ENCODE measurements at regions not wholly inside any gene's neighbourhood (a gene's known extent, or its start where the extent isn't known, plus 50 kb on each side); places are given as distances from the start of the nearest gene placed in this dataset.

DNA sequence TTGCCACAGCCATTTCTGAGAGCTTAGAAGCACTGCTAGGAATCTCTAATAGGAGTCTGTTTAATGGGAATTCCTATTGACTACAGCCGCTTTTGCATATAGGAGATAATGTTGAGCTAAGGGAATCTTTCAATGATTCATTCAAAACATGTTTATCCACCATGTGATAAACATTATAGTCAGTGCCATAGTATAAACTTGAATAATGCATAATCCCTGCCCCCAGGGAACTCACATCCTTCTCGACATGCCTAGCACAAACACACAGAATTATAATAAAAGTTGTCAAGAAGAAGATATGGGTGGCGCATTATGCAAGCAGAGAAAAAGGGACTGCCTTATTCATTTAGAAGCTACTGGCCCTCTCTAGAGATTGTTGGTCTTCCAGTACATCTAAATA is 248.0 kb downstream of the DAD1 start:
- no peak overlapping the region for H3K9ac ChIP-seq (ENCODE audit: insufficient read length)
- 0 out of 2 replicates have a peak overlapping the region, but pooled peaks have one; percentile 34 for H3K27ac ChIP-seq
- TF ChIP-seq POLR2AphosphoS5 (IDR thresholded peaks at IDR 0.05; ENCODE audit: borderline replicate concordance, low read depth, low read length) (no peak), FOXP2 (optimal IDR thresholded peaks at IDR 0.05; ENCODE audit: control extremely low read depth, extremely low read length, insufficient read depth) (no peak), EZH2 (IDR thresholded peaks at IDR 0.05) (no peak)
- H3K36me3 ChIP-seq (ENCODE audit: insufficient read depth, low read length), result no peaks in the 10 kb centered on the region
- 0 out of 2 replicates have a peak, but pooled peaks cover 3% of the 10 kb centered on the region for H3K9me3 ChIP-seq (ENCODE audit: low read depth, low read length)
- peak; percentile 40 for DNase-seq (ENCODE audit: low read depth, low spot score)
- H3K4me3 ChIP-seq, result no peak overlapping the region

GRCh38 chr14:22338917-22339715 is 249.9 kb downstream of the DAD1 start:
- no peak overlapping the region for H3K4me3 ChIP-seq
- no peak for DNase-seq (ENCODE audit: low read depth, low spot score)
- no peaks in the 10 kb centered on the region for H3K36me3 ChIP-seq (ENCODE audit: insufficient read depth, low read length)
- no peak overlapping the region for H3K27ac ChIP-seq
- no peak for TF ChIP-seq EZH2 (IDR thresholded peaks at IDR 0.05)
- no peaks in the 10 kb centered on the region for H3K9me3 ChIP-seq (ENCODE audit: low read depth, low read length)
- H3K9ac ChIP-seq (ENCODE audit: insufficient read length), result no peak overlapping the region

DNA sequence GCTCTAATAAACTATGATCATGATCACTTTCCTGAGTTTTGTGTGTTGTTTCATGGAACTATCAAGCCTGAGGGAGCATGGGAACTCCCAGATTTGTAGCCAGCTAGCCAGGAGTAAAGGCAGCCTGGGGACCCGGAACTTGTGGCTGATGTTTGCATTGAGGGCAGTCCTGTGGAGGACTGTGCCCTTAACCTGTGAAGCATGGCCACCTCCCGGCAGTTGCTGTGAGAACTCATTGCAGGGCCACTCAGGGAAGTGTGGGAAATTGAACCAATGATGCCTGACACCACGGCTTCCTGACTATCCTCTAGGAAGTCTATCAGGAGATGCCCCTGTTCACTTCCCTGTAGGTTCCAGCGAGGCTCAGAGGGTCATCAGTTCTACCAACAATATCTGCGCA is 250.6 kb downstream of the DAD1 start:
- Histone ChIP-seq H3K9me3 (ENCODE audit: low read depth, low read length) (no peaks in the 10 kb centered on the region), H3K27ac (no peak overlapping the region), H3K9ac (ENCODE audit: insufficient read length) (no peak overlapping the region), H3K4me3 (no peak overlapping the region), H3K36me3 (ENCODE audit: insufficient read depth, low read length) (no peaks in the 10 kb centered on the region)
- TF ChIP-seq POLR2AphosphoS5 (IDR thresholded peaks at IDR 0.05; ENCODE audit: borderline replicate concordance, low read depth, low read length) (no peak), EZH2 (IDR thresholded peaks at IDR 0.05) (no peak), FOXP2 (optimal IDR thresholded peaks at IDR 0.05; ENCODE audit: control extremely low read depth, extremely low read length, insufficient read depth) (no peak)
- no peak for DNase-seq (ENCODE audit: low read depth, low spot score)

GRCh38 chr14:22337938-22338337 is 251.1 kb downstream of the DAD1 start:
- no peak for DNase-seq (ENCODE audit: low read depth, low spot score)

GRCh38 chr14:22337521-22337920 is 251.5 kb downstream of the DAD1 start:
- Histone ChIP-seq H3K27ac (no peak overlapping the region), H3K36me3 (ENCODE audit: insufficient read depth, low read length) (no peaks in the 10 kb centered on the region), H3K4me3 (no peak overlapping the region), H3K9ac (ENCODE audit: insufficient read length) (no peak overlapping the region), H3K9me3 (ENCODE audit: low read depth, low read length) (no peaks in the 10 kb centered on the region)
- TF ChIP-seq FOXP2 (optimal IDR thresholded peaks at IDR 0.05; ENCODE audit: control extremely low read depth, extremely low read length, insufficient read depth), result no peak
- TF ChIP-seq POLR2AphosphoS5 (IDR thresholded peaks at IDR 0.05; ENCODE audit: borderline replicate concordance, low read depth, low read length), result no peak
- no peak for TF ChIP-seq EZH2 (IDR thresholded peaks at IDR 0.05)
- no peak for DNase-seq (ENCODE audit: low read depth, low spot score)

More at GRCh38 chr14:22337938-22338337, 251.1 kb downstream of the DAD1 start:
- H3K9me3 ChIP-seq (ENCODE audit: low read depth, low read length), result no peaks in the 10 kb centered on the region
- no peak overlapping the region for H3K27ac ChIP-seq
- no peak overlapping the region for H3K4me3 ChIP-seq
- H3K9ac ChIP-seq (ENCODE audit: insufficient read length), result no peak overlapping the region
- no peaks in the 10 kb centered on the region for H3K36me3 ChIP-seq (ENCODE audit: insufficient read depth, low read length)
- TF ChIP-seq FOXP2 (optimal IDR thresholded peaks at IDR 0.05; ENCODE audit: control extremely low read depth, extremely low read length, insufficient read depth), result no peak
- no peak for TF ChIP-seq EZH2 (IDR thresholded peaks at IDR 0.05)
- TF ChIP-seq POLR2AphosphoS5 (IDR thresholded peaks at IDR 0.05; ENCODE audit: borderline replicate concordance, low read depth, low read length), result no peak

GRCh38 chr14:22336031-22336430 is 253.0 kb downstream of the DAD1 start:
- no peaks in the 10 kb centered on the region for H3K9me3 ChIP-seq (ENCODE audit: low read depth, low read length)
- no peak for DNase-seq (ENCODE audit: low read depth, low spot score)
- H3K9ac ChIP-seq (ENCODE audit: insufficient read length), result no peak overlapping the region
- no peaks in the 10 kb centered on the region for H3K36me3 ChIP-seq (ENCODE audit: insufficient read depth, low read length)
- no peak overlapping the region for H3K4me3 ChIP-seq
- no peak overlapping the region for H3K27ac ChIP-seq
- TF ChIP-seq FOXP2 (optimal IDR thresholded peaks at IDR 0.05; ENCODE audit: control extremely low read depth, extremely low read length, insufficient read depth) (no peak), POLR2AphosphoS5 (IDR thresholded peaks at IDR 0.05; ENCODE audit: borderline replicate concordance, low read depth, low read length) (no peak), EZH2 (IDR thresholded peaks at IDR 0.05) (no peak)

- TF ChIP-seq POLR2AphosphoS5 (IDR thresholded peaks at IDR 0.05; ENCODE audit: borderline replicate concordance, low read depth, low read length) (no peak), EZH2 (IDR thresholded peaks at IDR 0.05) (no peak), FOXP2 (optimal IDR thresholded peaks at IDR 0.05; ENCODE audit: control extremely low read depth, extremely low read length, insufficient read depth) (no peak)
- Histone ChIP-seq H3K9me3 (ENCODE audit: low read depth, low read length) (no peaks in the 10 kb centered on the region), H3K27ac (no peak overlapping the region), H3K4me3 (no peak overlapping the region), H3K9ac (ENCODE audit: insufficient read length) (no peak overlapping the region), H3K36me3 (ENCODE audit: insufficient read depth, low read length) (no peaks in the 10 kb centered on the region)
- no peak for DNase-seq (ENCODE audit: low read depth, low spot score)
Observed at GRCh38 chr14:22334627-22335026, 254.4 kb downstream of the DAD1 start.

DNA sequence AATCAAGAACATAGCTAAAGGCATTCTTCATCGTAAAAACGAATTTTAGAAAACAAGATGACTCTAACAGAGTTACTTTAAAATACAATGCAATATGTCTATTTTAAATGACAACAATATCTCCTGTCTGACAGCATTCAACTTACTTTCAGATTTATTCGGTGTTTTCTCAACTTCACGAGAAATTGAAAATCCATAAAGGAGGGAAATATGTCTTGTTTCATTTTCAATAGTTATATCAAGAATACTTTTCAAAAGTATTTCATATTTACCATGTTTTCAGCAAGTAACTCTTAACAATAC is 254.8 kb downstream of the DAD1 start:
- no peaks in the 10 kb centered on the region for H3K9me3 ChIP-seq (ENCODE audit: low read depth, low read length)
- H3K4me3 ChIP-seq, result no peak overlapping the region
- no peak overlapping the region for H3K9ac ChIP-seq (ENCODE audit: insufficient read length)
- H3K27ac ChIP-seq, result no peak overlapping the region
- H3K36me3 ChIP-seq (ENCODE audit: insufficient read depth, low read length), result no peaks in the 10 kb centered on the region
- TF ChIP-seq POLR2AphosphoS5 (IDR thresholded peaks at IDR 0.05; ENCODE audit: borderline replicate concordance, low read depth, low read length) (no peak), FOXP2 (optimal IDR thresholded peaks at IDR 0.05; ENCODE audit: control extremely low read depth, extremely low read length, insufficient read depth) (no peak), EZH2 (IDR thresholded peaks at IDR 0.05) (no peak)
- no peak for DNase-seq (ENCODE audit: low read depth, low spot score)

Data from SK-N-MC (cell line).